ENCODE measurements at regions not wholly inside any gene's neighbourhood (a gene's known extent, or its start where the extent isn't known, plus 50 kb on each side); places are given as distances from the start of the nearest gene placed in this dataset.

GRCh38 chr7:118298771-118299170 lies 74.3 kb downstream of the ANKRD7 start:
- no peak for FAIRE-seq

DNA sequence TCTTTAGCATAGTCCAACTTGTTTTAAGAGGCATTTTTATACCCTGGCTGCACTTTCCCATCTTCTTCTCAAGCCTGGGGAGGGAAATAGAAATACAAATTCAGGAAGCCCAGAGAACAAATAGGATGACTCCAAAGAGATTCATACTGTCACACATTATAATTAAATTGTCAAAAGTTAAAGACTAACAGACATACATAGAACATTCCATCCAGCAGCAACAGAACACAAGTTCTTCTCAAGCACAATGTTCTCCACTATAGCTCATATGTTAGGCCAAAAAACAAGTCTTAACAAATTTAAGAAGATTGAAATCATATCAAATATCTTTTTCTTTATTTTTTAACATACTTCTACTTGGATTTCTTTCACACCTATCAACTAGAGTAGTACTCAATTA lies 75.7 kb downstream of the ANKRD7 start:
- FAIRE-seq: no peak

DNA sequence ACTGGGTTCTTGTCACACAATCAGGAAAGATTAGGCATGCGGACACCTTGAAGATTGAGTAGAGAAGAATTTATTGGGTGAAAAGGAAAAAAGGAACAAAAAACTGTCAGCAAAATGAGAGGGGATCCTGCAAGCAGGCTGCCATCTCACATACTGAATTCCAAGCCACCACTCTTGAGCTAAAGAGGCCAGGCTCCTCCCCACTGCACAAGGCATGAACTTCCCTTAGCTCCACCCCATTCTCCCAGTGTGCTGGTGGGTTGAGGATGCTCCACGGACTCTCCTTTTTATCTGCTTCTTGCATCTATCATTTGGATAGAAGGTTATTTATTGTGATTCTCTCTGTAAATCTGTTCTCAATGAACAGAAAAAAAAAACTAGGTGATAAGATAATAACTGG lies 79.6 kb downstream of the ANKRD7 start:
- FAIRE-seq: no peak

DNA sequence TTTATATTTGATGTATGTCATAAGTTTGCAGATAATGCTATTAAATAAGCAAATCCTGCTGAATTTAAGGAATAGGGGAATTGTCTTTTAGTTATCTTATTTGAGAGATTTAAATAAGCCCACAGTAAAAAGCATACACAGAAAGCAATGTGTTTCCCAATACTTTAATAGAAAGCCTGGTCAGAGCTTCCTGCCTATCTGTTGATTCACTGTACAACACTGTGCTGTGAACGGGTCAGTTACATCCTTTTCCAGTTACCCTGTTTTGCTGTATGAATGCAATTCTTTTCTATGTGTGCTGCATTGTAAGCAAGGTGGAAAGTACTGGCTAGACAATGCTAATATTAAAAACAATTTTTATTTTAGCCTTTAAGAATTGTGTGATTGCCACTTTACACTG lies 81.2 kb downstream of the ANKRD7 start:
- FAIRE-seq: no peak

GRCh38 chr7:118306771-118307170 lies 82.3 kb downstream of the ANKRD7 start:
- FAIRE-seq: no peak

- no peak for FAIRE-seq
Observed at GRCh38 chr7:118311121-118311836, 86.8 kb downstream of the ANKRD7 start.

GRCh38 chr7:118312051-118312450 lies 87.5 kb downstream of the ANKRD7 start:
- FAIRE-seq: no peak

- no peak for FAIRE-seq
Observed at GRCh38 chr7:118312966-118313365, 88.5 kb downstream of the ANKRD7 start.

DNA sequence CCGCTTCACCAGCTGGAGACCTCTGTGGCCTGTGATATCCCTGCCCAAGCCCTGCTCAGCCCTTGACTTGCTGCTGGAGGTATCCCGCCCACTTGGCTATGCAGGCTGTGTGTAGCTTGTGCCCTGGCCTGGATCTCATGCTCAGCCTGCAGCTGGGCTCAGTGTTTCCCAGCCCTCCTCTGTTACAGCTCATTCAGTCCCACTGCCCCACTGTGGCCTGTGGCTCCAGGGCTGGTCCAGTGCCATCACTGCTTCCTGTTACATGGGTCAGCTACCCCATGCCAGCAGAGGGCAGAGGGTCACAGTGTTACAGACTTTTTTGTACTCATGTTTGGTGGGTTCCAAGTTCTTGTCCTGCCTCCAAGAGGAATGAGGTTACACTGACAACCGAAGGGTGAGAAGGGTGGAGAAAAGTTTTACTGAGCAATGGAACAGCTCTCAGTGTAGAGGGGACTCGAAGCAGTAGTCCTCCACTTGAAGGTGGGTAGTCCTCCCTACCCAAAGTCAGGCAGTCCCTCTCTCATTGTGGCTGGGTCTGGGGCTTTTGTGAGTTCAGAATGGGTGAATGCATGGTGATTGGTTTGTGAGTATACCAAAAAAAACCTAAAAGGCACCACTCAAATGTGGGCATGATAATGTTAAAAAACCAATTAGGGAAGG lies 100.4 kb downstream of the ANKRD7 start:
- FAIRE-seq: no peak

- no peak for FAIRE-seq
Observed at GRCh38 chr7:118325450-118325808, 100.9 kb downstream of the ANKRD7 start.

DNA sequence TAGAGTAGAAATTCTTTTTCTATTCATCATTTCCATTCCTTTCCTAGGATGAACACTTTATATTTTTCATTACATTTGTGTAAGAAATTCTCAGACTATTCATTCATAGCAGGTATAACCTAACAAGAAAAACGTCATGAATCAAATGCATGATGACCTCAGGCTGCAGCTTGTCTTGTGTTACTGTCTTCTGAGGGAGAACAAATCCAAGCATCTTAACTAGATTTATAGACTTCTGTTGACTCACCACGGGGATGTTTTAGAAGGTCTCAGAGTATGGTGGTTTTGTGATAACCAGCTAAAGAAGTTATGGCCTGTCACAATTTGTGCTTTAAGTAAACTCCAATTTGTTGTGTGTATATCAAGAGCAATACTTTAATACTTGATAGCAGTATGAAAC lies 102.7 kb downstream of the ANKRD7 start:
- no peak for FAIRE-seq

GRCh38 chr7:118328505-118329211 lies 104.2 kb downstream of the ANKRD7 start:
- no peak for FAIRE-seq

- no peak for FAIRE-seq
Observed at GRCh38 chr7:118330388-118330787, 105.9 kb downstream of the ANKRD7 start.

DNA sequence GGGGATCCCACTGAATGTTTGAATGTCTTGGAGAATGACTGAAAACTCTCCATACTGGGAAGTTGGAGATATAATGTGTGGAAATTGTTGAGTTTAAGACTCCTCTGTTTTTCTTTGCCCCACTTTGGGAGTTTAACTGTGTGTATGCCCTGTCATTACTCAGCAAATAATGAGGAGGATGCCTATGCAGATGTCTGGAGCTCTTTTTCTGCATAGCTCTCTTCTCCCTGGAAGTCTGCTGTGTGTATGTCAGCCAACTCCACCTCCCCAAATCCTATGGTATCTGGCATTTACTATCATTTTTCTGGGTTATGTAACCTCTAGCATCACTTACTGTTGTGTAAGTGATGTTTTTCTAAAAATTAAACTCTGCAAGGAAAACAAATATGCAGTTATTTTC lies 122.2 kb downstream of the ANKRD7 start:
- no peak for FAIRE-seq

GRCh38 chr7:118349604-118350003 lies 125.1 kb downstream of the ANKRD7 start:
- FAIRE-seq: no peak

GRCh38 chr7:118350260-118350659 lies 125.8 kb downstream of the ANKRD7 start:
- no peak for FAIRE-seq

DNA sequence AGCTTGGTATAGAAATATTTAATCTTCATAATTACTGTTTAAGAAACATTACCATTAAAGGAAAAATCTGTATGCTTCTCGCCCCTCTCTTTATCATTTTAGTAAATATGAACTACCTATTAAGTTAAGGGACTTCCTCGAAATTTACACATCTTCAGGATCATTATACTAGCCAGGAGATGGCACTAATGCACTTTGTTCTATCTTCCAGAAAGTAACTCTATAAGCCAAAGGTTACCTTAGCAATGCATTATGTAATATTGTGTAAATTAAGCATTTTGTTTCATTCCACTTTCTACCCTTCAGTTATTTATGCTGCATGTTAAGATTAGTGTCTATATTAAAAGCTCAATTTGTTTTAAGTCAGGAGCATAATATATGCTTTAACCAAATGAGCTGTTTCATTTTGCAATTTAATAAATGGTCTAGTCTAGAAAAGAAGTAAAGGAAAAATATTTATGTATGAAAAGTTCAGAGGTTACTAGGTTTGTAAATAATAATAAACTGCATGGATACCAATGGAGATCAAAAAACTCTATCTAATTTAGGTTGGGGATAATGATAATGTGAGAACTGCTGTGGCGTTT lies 128.5 kb downstream of the ANKRD7 start:
- no peak for FAIRE-seq

DNA sequence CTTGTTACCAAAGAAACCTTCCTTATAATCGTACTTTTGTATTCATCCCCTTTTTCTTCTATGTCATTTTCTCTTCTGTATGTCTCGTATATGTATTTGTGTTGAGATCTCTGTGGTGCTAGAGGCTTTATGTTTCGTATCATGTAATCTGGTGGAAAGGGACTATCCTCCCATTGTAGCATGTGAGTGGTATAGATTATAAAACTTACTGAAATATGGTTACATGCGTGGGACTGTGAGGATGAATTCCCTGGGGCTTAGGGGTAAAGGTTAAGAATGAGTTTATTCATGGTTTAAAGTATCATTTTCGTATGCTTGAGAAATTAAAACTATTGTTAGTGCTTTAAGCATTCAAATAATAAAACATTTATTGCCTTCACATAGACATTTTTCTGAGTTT lies 141.9 kb downstream of the ANKRD7 start:
- no peak for FAIRE-seq

- no peak for FAIRE-seq
Observed at GRCh38 chr7:118368958-118369357, 144.5 kb downstream of the ANKRD7 start.

DNA sequence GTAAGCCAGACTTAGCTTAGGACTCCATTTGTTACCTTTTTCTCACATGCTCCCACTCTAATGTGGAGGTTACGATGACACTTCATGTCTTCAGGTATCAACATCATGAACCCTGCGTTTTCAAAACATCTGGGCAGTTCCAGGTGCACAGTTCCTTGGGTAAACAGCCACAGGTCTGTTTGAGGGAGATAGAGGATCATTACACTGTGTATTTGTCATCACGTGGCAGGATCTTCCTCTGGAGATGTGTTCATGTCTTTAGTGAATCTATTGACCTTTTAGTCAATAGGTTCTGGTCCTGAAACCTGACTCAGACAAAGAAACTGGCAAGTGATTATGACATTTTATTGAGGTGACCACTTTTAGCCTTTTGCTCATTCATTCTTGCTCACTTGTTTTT lies 145.5 kb downstream of the ANKRD7 start:
- no peak for FAIRE-seq

- no peak for FAIRE-seq
Observed at GRCh38 chr7:118372530-118372929, 148.0 kb downstream of the ANKRD7 start.

GRCh38 chr7:118389629-118390028 lies 165.1 kb downstream of the ANKRD7 start:
- no peak for FAIRE-seq

GRCh38 chr7:118404211-118404610 lies 179.7 kb downstream of the ANKRD7 start:
- no peak for FAIRE-seq

DNA sequence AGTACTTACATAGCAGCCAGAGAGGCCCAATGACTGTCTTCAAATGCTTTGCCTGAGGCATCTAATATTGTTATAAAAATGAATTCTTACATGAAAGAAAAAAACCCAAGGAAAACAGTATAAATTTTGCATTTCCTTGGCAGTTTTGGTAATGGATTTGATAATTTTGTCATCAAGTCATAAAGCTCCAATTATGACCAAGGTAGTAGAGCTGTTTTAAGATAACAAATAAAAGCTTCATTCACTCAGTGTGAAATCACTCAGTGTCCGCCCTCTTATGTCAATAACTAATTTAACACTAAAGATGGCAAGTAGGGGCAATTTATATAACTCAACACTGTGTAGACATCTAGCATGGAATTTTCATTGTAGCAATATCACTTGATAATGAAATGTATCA lies 193.9 kb downstream of the ANKRD7 start:
- no peak for FAIRE-seq
